GM23338 (cell line): ENCODE measurements at regions not wholly inside any gene's neighbourhood (a gene's known extent, or its start where the extent isn't known, plus 50 kb on each side); places are given as distances from the start of the nearest gene placed in this dataset.

Experiments used
- EZH2 ChIP-seq: fragments of 200-600 bp; sonication (generic); IDR thresholded peaks from one replicate; pipeline ENCODE4 v1.8.0; 2017; ENCODE audit warnings: antibody characterized with exemption, mild to moderate bottlenecking, low read depth; ENCODE audit not compliant: unreplicated experiment
- EZH2phosphoT487 ChIP-seq: fragments of 200-600 bp; sonication (generic); IDR thresholded peaks from one replicate; pipeline ENCODE4 v1.8.1; 2018; ENCODE audit warnings: antibody characterized with exemption; ENCODE audit not compliant: unreplicated experiment
- JUNB ChIP-seq: IDR thresholded peaks from one replicate; pipeline ENCODE4 v1.6.1; 2016; ENCODE audit warnings: antibody characterized with exemption; ENCODE audit not compliant: unreplicated experiment
- POLR2AphosphoS5 ChIP-seq: IDR thresholded peaks from 2 replicates; pipeline ENCODE4 v1.6.1; 2016; ENCODE audit warnings: antibody characterized with exemption, low read depth
- TF ChIP-seq, protein P1 (sequence below), 2 experiments: fragments of 200-600 bp in 1 of 2; sonication (generic) in 1 of 2; conservative IDR thresholded peaks; 2 replicates each; pipeline versions ENCODE4 v1.5.1 to v1.6.1; 2016 to 2017; ENCODE audit warnings: antibody characterized with exemption in 2 of 2, low read depth in 2 of 2, mild to moderate bottlenecking in 2 of 2, moderate library complexity in 1 of 2
- TF ChIP-seq, protein P2 (sequence below): IDR thresholded peaks from one replicate; pipeline ENCODE4 v1.6.1; 2018; ENCODE audit warnings: antibody characterized with exemption; ENCODE audit not compliant: unreplicated experiment

DNA sequence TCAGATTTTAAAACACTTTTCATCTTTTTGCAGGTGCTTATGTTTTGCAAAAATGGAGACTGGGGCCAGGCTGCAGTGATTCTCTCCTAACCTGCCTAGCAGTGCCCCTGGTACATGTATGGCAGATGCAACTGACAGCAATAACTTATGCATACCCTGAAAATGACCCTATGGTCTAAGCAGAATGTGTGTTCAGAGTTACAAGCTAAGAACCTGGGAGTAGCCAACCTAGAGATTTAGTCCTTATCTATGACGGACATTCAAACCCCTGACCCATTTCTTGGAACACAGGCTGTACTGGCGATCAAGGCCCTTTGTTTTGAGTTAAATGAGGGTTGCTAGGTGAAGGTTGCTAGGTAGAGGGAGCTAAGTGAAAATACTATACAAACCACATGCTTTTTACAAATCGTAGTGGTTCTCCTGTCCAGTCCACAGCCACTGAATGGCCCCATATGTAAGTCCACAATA, 184.9 kb upstream of the SESN3 start:
- TF ChIP-seq, protein P1, sequence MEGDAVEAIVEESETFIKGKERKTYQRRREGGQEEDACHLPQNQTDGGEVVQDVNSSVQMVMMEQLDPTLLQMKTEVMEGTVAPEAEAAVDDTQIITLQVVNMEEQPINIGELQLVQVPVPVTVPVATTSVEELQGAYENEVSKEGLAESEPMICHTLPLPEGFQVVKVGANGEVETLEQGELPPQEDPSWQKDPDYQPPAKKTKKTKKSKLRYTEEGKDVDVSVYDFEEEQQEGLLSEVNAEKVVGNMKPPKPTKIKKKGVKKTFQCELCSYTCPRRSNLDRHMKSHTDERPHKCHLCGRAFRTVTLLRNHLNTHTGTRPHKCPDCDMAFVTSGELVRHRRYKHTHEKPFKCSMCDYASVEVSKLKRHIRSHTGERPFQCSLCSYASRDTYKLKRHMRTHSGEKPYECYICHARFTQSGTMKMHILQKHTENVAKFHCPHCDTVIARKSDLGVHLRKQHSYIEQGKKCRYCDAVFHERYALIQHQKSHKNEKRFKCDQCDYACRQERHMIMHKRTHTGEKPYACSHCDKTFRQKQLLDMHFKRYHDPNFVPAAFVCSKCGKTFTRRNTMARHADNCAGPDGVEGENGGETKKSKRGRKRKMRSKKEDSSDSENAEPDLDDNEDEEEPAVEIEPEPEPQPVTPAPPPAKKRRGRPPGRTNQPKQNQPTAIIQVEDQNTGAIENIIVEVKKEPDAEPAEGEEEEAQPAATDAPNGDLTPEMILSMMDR (conservative IDR thresholded peaks at IDR 0.05; ENCODE audit: low read depth in 2 of 2): no peak
- TF ChIP-seq EZH2: no peak
- TF ChIP-seq, protein P2, sequence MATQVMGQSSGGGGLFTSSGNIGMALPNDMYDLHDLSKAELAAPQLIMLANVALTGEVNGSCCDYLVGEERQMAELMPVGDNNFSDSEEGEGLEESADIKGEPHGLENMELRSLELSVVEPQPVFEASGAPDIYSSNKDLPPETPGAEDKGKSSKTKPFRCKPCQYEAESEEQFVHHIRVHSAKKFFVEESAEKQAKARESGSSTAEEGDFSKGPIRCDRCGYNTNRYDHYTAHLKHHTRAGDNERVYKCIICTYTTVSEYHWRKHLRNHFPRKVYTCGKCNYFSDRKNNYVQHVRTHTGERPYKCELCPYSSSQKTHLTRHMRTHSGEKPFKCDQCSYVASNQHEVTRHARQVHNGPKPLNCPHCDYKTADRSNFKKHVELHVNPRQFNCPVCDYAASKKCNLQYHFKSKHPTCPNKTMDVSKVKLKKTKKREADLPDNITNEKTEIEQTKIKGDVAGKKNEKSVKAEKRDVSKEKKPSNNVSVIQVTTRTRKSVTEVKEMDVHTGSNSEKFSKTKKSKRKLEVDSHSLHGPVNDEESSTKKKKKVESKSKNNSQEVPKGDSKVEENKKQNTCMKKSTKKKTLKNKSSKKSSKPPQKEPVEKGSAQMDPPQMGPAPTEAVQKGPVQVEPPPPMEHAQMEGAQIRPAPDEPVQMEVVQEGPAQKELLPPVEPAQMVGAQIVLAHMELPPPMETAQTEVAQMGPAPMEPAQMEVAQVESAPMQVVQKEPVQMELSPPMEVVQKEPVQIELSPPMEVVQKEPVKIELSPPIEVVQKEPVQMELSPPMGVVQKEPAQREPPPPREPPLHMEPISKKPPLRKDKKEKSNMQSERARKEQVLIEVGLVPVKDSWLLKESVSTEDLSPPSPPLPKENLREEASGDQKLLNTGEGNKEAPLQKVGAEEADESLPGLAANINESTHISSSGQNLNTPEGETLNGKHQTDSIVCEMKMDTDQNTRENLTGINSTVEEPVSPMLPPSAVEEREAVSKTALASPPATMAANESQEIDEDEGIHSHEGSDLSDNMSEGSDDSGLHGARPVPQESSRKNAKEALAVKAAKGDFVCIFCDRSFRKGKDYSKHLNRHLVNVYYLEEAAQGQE: no peak
- TF ChIP-seq JUNB: no peak
- TF ChIP-seq POLR2AphosphoS5: no peak
- no peak for TF ChIP-seq EZH2phosphoT487
